Right lobe of liver (tissue), 4 donors: ENCODE measurements at regions not wholly inside any gene's neighbourhood (a gene's known extent, or its start where the extent isn't known, plus 50 kb on each side); places are given as distances from the start of the nearest gene placed in this dataset.

Experiments used
- POLR2A ChIP-seq: fragments of 450-650 bp; IDR thresholded peaks from one replicate; pipeline ENCODE4 v1.6.1; 2017; ENCODE audit warnings: antibody characterized with exemption, mild to moderate bottlenecking
- TF ChIP-seq, protein P1 (sequence below), 4 donors: fragments of 200-600 bp in 3 of 4; fragments of 450-650 bp in 1 of 4; IDR thresholded peaks; one replicate each; pipeline versions ENCODE4 v1.5.1 to v1.8.0; 2016 to 2022; ENCODE audit warnings: antibody characterized with exemption in 4 of 4, mild to moderate bottlenecking in 2 of 4
- donor health status: DM: no; HTN: no; CAD: no.
- donor health status: DM: no; HTN: no; CAD: no.
- donor health status: DM: no; HTN: yes; CAD: no.

DNA sequence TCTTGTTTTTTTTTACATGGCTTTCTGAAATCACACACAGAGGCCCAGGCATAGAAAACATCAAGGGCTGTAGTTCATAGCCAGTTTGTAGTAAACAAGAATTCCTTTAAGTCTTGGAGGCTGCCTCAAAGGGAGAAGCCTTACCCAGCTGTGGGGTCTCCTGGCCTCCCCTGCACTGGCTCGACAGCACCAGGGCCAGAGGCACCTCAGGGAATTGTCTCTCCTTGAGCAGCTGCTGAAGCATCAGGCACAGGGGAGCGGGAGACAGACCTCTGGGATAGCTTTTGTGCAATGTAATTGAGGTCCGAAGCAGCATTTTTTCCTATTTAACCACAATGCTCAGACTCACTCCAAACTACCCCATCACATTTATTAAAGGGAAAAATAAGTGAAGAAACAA, 209.1 kb downstream of the HRH4 start:
- TF ChIP-seq, protein P1, sequence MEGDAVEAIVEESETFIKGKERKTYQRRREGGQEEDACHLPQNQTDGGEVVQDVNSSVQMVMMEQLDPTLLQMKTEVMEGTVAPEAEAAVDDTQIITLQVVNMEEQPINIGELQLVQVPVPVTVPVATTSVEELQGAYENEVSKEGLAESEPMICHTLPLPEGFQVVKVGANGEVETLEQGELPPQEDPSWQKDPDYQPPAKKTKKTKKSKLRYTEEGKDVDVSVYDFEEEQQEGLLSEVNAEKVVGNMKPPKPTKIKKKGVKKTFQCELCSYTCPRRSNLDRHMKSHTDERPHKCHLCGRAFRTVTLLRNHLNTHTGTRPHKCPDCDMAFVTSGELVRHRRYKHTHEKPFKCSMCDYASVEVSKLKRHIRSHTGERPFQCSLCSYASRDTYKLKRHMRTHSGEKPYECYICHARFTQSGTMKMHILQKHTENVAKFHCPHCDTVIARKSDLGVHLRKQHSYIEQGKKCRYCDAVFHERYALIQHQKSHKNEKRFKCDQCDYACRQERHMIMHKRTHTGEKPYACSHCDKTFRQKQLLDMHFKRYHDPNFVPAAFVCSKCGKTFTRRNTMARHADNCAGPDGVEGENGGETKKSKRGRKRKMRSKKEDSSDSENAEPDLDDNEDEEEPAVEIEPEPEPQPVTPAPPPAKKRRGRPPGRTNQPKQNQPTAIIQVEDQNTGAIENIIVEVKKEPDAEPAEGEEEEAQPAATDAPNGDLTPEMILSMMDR (IDR thresholded peaks at IDR 0.05): no peak
- no peak for TF ChIP-seq POLR2A
